Stimulated activated CD8-positive, alpha-beta memory T cell treated with anti-CD3 and anti-CD28 coated beads, Interleukin-7, amount 100 ng/mL, for 1 hour (primary cell): ENCODE measurements at regions not wholly inside any gene's neighbourhood (a gene's known extent, or its start where the extent isn't known, plus 50 kb on each side); places are given as distances from the start of the nearest gene placed in this dataset.

Experiments
- DNase-seq, 2 donors: peaks; one replicate each; pipeline ENCODE4 v3.0.0-alpha.2; 2020; ENCODE audit warnings: low read depth in 2 of 2

DNA sequence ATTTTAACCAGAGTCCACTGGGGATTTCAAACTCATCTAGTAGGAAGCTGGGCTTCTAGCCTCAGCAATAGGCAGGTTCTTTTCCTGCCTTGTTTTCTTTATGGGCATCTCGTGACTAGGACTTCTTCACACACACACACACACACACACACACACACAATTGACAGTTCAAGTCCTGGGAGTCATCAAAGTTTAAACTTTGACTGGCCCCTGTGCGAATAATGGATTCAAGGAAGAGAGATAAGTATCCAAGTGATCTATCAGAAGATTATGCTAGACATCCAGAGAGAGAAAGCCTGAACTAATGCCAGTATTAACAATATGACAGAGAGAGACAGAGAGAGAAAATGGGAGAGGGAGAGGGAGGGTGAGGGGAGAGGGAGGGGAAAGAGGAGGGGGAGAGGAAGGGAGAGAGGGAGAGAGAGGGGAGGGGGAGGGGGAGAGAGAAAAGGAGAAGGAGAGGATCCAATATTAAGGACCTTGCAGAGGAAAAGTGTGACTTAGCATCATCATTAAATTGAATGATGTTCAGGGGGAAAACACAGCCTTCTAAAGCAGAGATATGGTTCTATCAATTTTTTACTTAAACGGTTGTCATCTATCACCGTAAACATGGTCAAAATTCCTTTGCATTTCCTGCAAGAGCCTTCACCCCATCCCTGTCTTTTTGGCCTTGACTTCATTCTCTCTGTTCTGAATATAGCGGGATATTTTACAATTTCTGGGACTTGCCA, 327.6 kb upstream of the ZEB2 start:
- no peak for DNase-seq

DNA sequence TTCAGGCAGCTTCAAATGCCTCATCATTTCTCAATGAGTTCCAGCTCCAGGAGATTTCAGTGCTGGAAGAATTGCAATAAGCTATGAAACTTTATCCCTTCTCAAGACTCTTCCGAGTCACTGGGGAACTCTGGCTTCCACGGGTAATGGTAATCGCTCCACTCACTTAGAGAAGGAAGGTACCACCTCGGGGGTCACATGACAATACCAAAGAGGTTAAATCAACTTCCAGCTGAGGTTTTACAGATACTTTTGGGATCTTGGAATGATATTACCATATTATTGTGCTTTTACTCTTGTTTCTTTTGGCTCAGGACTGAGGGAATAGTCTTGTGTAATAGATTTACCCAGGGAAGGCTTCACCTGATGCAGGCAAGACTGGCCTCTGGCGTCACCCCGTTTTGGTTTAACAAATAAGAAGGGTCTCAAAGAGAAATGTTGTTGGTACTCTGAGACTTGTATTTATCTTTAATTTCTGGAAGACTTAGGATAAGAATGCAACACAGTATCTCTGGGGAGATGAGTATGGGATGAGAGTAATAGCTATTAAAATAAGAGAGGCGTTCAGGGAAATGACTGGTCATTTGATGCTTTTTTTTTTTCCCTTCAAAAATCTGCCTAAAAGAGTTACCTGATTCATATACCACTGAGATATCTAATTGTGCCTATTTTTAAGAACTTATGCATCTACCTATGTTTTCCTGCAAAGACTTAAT, 316.9 kb upstream of the ZEB2 start:
- DNase-seq = no peak

- no peak for DNase-seq
Observed at GRCh38 chr2:144835634-144836350, 315.9 kb upstream of the ZEB2 start.

- no peak for DNase-seq
Observed at GRCh38 chr2:144834998-144835633, 315.2 kb upstream of the ZEB2 start.

DNA sequence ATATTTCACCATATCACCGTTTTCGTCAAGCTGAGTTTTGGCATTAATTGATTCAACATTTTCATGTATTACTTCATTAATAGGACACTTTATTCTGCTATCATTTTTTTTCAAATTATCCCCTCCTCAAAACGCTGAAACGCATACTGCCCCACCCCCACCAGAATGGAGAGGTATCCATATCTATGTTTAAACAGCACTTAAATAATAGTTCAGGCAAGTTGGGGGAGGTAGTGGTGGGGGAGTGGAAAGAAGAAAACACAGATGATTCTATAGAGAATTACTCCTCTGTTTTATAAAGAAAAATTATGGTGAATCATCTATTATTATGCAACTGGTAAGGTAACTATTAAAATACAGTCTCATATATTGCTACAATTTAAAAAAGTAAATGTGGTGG, 314.4 kb upstream of the ZEB2 start:
- no peak for DNase-seq

DNA sequence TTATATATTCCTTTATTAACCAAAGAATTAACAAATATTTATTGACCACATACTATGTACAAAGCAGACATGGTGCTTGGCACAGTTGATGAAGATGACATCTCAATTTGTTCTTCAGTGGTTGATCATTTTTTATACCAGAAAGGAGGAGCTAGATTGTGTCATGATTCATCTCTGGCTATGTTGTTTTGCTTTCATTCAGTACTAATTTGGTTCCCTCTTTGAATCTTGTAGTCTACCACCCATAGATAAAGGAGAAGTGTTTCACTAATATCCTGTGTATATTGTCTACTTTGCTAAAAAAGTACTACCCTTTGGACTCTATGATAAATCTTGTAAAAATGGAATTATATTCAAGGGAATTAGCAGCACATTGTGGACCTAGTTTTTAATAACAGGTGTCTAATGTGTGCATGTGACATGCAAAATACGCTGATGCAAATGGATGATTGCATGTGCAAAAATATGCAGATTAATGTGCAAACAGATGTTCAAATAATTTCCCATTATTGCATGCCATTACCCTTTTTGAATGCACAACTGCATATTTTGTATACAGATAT, 313.2 kb upstream of the ZEB2 start:
- DNase-seq = no peak

DNA sequence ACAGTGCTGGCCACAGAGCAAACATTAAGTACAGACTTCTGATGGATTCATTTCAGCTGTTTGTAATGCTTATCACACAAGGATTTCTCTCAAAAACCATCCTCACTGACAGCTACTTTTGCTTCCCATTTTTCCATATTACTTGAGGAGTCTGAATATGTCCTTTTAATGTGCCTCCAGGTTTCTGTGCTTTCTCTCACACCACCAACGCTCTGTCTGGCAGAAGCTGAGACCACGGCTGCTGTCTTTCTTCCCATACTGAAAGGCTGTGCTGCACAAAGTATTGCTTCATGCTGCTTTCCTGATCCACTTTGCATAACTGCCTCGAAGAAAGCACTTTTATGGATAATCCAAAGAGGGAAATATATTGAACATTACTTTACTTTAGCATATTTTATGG, 312.1 kb upstream of the ZEB2 start:
- DNase-seq = no peak

GRCh38 chr2:144830543-144830942, 310.6 kb upstream of the ZEB2 start:
- DNase-seq = no peak

DNA sequence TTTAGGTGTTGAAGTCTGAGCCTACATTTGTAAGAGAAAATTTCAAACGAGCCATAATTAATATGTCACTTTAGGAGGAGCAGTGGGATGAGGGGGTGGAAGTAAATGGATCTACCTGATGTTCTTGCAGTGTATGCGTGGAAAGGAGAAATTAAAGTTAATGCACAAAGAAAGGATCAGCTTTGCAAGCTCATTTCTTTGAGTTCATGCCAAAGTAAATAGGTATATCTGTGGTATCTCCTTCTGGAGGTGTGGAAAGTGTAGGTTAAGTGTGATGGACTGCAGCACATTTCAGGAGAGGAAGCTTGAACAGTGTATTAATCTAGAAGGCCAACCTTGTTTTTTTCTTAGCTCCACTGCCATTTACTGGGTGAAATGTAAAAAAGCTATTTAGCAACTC, 307.5 kb upstream of the ZEB2 start:
- DNase-seq = no peak

- DNase-seq = no peak
Observed at GRCh38 chr2:144826105-144826504, 306.2 kb upstream of the ZEB2 start.

GRCh38 chr2:144825331-144826020, 305.6 kb upstream of the ZEB2 start:
- no peak for DNase-seq

- DNase-seq = no peak
Observed at GRCh38 chr2:144824306-144825080, 304.6 kb upstream of the ZEB2 start.

- no peak for DNase-seq
Observed at GRCh38 chr2:144822966-144823365, 303.0 kb upstream of the ZEB2 start.

GRCh38 chr2:144812288-144812687, 292.4 kb upstream of the ZEB2 start:
- no peak for DNase-seq

DNA sequence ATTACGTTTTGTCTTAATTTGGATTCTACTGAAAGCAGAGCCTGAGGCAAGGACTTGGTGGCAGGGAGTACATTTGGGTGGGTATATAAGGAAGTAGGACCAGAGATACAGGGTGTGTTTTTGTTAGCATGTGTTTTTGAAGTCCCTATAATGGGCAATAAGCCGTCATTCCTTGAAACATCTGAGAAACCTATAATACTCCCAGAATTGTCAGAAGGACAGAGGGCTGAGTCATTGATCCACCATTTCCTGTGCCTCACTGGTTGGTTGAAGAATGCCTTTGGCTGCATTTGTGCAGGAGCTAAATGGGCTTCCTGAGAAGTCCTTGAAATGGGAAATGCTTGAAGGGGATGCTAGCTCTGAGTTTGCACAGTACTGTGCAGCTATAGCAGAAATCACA, 281.8 kb upstream of the ZEB2 start:
- no peak for DNase-seq

GRCh38 chr2:144801325-144801724, 281.4 kb upstream of the ZEB2 start:
- DNase-seq = no peak

- no peak for DNase-seq
Observed at GRCh38 chr2:144798989-144799388, 279.1 kb upstream of the ZEB2 start.

GRCh38 chr2:144798034-144798433, 278.1 kb upstream of the ZEB2 start:
- no peak for DNase-seq

GRCh38 chr2:144796936-144797335, 277.0 kb upstream of the ZEB2 start:
- no peak for DNase-seq

DNA sequence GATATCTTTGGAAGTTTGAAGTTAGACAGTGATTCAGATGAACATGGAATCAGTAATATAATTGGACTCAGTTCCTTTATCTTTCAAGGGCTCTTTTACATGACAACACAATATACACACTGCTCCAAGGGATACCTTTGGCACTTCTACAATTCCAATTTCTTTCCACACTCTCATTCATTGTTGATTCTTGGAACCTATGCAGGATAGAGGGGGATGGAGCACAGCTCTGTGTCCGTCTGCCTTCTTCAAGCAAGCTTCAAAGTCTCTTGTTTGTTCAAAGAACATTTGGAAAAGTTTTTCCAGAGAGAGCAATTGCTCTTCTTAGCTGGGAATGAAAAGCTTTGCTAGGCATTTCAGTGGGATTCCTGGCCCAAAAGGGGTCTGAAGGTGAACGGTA, 276.2 kb upstream of the ZEB2 start:
- DNase-seq = no peak

- DNase-seq = no peak
Observed at GRCh38 chr2:144785253-144785652, 265.3 kb upstream of the ZEB2 start.
